Stimulated activated CD4-positive, alpha-beta T cell treated with anti-CD3 and anti-CD28 coated beads, Interleukin-1b, Interleukin-23, amount 100 ng/mL, for 48 hours (primary cell): ENCODE measurements at regions not wholly inside any gene's neighbourhood (a gene's known extent, or its start where the extent isn't known, plus 50 kb on each side); places are given as distances from the start of the nearest gene placed in this dataset.
A peak's percentile ranks its signal among the peaks of the same experiment; 100 is the strongest.

ENCODE experiments used
- DNase-seq: peaks from one replicate; pipeline ENCODE4 v3.0.0-alpha.2; 2020

DNA sequence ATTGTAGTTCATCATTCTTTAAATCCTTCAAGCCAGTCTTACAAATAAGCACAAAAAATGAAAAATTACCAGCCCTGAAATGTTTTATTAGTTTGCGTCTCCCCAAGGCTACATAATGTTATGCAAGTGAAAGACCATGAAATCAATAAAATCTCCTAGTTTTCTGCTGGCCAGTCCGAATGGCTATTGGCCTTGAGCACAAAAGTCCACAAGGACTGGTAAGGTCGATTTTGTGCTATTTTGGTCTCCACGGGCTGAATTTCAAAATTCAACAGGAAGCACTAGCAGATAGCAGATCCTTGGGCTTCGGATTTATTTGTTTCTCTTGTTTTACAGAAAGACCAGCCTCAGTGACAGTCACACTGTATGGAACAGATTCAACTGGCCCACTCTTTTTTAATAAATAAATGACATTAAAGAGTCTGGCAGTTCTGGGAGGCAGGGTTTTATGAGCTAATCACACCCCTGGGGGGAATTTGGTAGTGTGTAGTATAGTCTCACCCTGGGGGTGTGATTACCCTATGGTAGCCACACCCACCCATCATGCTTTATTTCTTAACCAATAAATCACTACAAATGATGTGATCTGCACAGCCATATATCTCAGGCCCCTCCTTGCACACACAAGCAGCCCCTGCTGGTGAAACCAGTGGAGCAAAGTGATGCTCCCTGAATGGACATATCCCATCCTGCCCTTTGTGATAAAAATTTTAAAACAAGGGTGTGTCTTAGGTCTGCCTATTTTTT lies 51.1 kb upstream of the TMEM33 start:
- DNase-seq = no peak

DNA sequence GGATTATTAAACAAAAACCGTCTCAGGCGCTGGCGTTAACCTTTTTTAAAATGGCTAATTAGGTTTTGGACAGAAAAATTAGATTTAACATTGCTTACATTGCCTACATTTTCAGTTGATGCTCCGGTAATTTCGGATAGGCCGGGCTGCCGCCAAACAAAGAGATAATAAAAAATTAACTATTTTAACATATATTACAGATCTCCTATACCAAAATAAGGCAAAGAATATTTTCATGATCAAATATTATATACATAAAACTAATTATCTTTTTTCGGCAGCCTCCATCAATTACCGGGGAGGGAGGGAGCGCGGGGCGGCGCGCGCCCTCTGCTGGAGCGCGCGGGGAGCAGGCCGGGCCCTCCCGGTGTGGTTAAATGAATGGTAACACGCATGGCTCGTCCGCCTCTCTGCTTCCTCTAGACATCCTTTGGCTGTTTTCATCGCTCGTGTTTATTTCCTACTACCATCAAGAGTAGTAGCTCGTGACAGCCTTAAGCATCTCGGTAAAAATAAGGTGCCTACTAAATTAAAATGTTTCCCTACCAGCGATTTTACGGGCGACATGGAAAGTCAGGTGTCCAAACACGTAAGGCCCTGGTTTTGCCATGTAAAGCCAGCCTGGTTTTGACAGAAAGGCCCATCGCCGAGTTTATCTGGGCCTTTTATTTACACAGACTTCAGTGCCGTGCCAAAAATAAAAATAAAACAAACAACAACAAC lies 52.4 kb upstream of the TMEM33 start:
- peak; percentile 44 for DNase-seq

DNA sequence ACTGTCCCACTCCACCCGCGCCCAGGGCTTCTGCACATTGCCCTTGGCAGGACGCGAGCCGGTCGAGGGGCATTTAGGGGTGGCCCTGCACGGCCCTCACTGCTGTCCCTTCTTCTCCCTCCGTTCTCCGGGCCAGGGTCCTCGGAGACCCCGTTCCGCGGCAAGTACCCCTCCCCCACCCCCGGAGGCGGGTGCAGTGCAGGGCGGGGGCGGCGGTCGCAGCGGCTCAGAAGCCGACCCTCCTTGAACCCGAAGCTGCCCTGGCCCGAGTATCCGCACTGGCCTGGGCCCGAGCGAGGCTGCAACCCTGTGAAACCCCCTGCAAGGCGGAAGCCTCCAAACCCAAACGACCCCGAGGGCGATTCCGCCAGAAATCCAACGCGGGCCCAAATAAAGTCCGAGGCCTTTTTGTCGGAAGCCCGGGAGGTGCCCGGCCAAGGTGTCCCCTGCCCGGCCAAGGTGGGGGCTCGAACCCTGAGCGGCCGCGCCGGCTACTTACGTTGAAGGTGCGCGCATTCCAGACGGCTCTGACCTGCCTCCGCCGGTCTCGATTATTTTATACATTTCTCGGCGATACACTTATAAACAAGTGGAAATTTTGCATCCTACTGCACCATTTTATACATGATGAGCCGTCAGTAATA lies 53.1 kb upstream of the TMEM33 start:
- no peak for DNase-seq

DNA sequence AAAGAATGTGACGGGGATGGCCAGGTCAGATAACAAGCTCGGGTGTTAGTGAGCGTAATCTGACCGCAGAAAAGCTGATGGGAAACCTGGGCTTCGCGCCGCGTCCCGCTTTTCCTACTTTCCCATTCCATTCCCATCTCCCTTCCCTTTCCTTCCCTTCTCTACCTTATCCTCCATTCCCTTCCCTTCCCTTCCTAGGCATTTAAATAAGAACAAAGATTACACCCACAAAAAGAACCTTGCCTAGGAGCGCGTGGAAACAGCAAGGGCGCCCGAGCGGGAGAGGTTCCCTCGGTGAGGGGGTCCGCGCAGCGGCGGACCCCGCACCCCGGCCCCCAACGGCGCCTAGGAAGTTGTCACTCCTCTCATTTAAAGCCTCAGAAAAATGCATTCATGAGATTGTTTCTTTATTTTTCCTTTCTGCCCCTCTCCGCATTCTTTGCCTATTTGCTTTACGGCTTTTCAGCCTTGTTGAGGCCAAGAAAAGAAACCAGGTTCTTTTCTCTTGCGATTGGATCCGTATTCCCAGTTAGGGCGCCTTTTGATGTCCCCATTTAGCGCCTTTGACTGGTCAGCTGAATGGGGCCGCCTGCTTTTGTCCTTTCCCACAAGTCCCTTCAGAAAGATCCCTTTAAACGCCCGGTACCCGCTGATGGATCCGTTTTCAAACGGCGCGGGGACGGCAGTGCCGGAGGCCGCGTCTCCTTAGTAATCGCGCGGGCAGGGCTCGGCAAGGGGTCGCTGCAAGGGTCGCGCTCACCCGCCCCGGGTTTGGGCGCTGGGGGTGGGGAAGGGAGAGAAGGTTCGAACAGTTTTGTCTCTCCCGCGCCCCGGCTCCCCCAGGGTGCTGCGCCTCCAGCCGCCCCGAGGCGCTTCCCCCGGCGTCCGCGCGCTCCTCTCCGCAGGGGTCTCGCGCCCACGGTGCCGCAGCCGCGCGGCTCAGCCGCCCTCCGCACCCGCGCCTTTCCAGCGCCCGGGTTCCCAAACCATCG lies 54.1 kb upstream of the TMEM33 start:
- DNase-seq = no peak

DNA sequence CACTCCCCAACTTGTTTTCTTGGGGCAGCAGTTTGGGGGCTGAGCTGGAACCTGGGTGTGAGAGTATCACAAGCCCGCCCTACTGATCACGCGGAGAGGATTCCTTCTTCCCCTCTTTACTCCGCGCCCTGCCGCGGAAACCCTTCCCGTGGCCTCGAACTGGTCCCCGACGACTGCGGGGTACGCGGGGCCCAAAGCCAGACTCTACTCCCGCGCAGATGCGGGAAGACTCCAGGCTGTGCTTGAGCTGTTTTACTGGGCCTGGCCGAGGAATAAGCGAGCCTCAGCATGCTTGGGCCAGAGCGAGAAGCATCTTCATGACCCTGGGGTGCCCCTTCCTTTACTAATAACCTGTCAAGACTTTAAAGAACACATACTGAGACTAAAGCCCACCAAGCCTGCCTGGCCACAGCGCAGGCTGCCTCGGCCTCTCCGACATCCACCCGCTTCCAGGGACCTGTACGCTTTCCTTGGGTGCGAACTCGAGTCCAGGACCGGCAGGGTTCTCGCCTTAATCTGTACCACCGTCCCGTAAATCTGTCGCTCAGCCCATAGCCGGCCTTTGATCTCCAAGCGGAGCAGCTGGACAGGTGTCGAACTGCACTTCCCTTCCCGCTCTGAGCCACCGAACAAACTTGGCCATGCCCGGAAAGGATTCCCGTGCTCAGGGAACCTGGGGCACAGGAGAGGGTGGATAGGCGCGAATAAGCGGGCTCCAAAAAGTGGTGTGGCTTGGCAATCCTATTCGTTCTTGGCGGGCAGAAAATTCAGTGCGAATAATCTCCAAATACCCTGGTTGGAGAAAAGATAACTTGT lies 55.0 kb upstream of the TMEM33 start:
- no peak for DNase-seq

DNA sequence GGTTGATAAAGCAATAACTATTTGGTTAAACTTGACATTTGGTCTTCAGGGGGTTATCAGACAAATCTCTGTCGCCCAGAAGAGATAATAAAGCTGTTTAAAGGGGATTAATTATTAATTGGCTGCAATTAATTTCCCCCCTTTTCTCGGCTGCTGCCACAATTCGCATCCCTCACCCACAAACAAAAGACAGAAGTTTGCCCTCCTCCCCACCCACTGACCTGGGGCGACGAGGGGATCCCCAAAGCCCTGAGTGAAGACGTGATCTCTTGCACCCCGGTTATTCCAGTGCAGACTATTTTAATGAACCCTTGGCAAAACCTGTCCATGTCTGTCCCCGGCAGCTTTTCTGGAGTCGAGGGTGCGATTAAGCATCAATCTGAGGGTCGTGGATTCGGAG lies 55.7 kb upstream of the TMEM33 start:
- no peak for DNase-seq

DNA sequence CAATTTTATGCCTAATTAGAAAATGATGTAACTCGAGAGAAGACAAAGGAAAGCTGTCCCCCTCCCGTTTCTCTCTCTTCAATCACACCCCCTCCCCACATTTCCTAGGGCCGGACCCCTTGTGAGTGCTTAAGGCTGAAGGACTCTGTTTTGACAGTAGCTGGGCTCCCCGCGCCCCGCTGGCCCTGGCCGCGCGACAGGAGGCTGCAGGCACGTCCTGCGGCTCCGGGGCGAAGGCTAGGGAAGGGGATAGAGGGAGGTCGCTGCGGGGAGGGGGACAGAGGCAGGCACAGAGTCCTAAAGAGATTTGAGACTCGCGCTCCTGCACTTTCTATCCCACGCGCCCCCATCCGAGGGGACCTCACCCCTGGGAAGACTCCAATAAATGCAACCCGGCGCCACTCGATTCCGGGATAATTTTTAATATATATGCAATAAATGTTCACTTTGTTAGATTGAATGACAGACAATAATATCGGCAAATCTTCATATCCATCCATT lies 56.2 kb upstream of the TMEM33 start:
- DNase-seq = no peak

DNA sequence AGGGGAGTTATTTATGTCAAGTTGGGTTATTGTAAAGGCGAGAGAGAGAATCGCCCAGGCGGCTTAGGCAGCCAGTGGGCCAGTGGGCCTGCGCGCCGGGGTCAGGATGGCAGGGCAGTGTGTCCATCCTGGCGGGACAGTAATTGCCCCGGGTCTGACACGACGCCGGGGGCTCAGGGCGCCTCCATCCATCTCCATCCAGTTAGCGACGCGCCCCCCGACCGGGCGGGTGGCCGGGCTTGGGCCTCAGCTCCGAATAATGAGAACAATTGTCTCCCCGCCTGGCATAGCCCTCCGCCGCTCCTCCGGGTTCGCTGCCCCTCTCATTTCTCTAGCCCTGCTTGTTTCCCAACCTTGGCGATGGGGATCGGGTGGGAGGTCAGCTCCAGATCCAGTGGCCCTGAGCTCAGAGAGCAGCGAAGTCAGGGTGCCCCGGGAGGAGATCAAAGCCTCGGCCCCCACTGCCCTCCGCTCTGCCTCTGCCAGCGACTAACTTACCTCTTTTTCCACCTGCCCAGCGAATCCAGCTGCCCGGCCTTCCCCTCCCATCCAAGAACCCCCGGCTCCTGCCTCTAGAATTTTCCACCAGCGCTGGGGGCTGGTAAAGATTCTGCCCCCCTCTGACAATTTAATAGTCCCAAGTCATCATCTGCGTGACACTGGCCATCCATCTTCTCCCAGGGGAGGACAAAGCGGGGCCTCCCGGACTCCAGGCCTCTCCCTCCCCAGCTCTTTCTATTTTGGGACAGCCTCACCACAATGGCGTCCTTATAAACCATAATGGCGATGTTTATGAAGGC lies 56.9 kb upstream of the TMEM33 start:
- DNase-seq = no peak

DNA sequence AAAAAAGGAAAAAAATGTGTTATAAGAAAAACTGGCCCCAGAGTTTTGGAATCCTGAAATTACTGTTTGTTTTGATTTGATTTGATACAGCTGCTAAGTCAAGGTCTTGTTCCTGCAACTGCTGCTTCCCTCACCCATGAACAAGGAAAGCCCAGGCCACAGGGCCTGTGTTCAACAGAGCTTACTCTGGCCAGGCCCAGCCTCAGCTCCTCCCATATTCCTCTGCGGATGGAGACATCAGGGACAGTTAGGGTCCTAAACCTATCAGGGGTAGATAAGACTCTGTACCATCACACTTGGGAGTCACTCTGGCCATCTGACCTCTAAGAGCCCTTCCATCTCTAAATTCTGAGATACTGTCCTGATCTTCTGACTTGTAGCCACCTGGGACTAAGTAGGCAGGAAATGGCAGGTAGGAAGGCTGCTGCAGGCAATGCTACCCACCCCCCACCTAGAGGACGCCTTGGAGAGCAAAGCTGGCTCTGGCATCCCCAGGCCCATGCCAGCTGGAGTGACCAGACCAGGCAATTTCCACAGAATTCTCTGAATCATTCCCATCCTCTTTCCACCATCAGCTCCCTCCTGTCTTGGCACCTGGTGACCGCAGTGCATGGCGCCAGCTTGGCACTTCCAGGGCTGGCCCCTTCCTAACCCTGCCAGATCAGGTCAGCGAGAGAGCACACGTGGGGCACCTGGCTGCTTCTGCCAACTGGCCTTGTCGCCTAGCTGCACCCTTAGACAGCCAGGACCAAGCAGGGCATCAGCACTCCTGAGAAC lies 58.0 kb upstream of the TMEM33 start:
- DNase-seq = no peak

DNA sequence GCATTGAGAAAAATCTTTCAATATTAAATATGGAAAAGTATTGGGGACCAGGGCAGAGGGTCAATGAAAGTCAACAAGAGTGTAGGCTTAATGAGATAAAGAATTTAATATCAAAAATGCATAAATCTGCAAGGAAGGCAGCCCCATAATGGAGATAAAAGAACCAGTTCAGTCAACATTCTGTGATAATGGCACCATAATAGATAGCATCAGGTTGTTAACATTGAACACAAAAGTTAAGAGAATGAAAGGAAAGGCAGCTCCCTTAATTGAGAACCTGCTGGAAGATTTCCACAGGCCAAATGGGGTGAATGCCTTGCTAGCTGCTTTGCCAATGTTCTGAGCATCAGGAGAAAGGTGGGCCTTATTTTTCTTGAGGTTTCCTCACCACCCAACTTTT lies 60.4 kb upstream of the TMEM33 start:
- DNase-seq = no peak

DNA sequence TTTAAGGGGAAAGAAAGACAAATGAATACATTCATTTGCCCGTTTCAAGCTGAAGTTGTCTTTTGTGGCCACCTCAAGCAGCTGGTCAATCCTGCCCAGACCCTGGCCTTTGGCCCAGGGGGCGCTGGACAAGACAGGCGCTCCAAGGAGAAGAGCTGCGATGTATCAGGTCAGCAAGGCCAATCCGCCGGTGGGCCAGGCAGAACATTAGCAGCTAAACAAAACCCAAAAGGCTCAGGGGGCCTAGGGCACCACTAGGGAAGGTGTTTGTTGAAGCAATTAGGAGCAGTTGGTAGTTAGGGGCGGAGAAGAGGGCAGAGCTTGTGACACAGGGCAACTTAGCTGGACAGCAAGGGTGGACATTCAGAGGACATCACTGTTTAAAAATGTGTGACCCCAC lies 60.8 kb upstream of the TMEM33 start:
- DNase-seq = no peak

DNA sequence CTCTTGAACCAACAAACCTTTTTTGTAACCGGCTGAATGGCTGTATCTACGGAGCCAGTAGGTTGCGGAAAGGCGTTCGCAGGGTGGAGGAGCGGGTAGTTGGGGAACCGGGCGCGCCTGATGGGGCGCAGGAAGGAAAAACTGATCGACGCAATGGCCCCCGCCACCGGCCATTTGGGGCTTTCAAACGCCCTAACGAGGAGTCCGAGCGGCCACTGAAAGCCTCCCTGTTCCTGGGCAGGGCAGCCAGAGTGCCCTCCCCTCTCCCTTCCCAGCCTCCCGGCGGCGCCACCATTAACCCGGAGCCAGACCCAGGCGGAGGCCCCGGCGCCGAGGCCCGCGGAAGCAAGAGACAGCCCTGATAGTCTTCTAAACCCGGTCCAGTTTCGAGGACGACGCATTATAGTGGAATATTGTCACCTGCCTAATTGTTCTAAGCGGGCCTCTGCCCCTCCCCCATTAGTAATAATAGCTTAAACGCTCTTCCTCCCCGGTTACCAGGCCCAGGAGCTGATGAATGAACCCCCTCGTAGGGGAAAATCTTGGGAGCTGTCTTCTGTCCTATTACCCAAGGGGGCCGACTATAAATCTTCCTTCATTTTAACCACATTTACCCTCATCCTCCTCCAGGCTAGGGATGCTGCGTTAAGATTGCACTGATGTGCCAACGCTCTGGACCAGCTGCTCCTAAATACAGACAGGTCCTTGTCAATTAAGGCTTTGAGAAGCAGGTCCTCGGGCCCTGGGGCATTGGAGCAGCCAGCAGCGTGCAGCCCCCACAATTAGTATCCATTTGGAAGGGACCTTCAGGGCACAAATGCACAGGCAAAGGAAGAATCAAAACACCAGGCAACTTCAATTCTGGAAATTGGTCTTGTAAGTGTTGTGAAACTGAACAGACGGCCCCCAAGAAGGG lies 61.6 kb upstream of the TMEM33 start:
- DNase-seq = no peak

DNA sequence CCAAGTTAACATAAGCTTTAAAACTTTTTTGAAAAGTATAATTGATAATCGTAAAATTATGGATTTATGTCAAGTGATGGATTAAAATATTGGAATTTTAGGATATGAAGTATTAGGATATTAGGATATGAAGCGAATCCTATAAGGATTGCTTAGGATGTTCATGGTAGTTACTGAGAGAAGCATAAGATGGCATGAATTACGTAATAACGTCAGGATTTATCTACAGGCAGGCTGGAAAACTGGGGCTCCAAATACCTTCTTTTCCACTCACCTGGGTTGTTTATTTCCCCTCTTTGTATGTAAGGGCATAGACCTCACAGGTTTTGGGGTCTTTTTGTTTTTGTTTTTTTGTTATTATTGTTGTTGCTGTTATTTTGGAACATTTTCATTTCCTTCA lies 65.2 kb upstream of the TMEM33 start:
- no peak for DNase-seq

DNA sequence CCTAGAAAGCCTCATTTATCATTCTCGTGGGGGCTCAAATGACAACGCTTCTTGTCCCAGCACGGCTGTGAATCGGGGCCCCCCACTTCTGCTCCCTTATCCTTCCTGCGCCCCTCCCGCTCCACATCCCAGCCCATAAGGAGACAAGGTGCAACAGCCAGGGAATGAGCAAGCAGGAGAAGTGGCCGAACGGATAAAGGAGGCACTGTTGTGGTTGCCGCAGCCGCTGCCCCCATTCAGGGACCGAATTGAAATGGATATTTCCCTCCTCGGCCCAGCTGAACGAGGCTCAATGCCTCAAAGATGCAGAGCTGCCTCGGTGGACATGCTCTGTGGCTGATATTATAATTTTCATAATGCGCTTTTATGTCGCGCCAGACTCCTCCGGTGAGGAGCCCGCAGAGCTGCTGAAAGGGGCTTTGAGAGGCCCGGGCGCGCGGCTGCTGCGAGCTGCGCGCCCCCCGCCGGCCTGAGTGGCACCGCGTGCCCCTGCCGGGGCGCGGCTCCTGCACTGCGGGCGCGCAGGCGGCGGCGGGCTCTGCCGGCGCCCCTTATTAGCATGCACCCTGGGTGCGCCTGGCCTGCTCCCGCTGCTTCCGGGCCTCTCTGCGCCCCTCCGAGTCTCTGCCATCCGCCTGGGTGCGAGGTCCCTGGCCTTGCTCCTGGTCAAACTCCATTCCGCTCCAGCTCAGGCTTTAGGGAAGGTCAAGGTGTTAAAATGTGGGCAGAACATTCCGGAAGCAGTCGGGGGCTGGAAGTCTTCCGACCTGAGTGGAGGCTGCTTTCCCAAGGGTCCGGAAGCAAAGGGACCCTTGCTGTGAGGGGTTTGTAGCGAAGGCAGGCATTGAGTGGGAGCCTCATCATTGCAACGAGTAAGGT lies 68.2 kb upstream of the TMEM33 start:
- DNase-seq = no peak

DNA sequence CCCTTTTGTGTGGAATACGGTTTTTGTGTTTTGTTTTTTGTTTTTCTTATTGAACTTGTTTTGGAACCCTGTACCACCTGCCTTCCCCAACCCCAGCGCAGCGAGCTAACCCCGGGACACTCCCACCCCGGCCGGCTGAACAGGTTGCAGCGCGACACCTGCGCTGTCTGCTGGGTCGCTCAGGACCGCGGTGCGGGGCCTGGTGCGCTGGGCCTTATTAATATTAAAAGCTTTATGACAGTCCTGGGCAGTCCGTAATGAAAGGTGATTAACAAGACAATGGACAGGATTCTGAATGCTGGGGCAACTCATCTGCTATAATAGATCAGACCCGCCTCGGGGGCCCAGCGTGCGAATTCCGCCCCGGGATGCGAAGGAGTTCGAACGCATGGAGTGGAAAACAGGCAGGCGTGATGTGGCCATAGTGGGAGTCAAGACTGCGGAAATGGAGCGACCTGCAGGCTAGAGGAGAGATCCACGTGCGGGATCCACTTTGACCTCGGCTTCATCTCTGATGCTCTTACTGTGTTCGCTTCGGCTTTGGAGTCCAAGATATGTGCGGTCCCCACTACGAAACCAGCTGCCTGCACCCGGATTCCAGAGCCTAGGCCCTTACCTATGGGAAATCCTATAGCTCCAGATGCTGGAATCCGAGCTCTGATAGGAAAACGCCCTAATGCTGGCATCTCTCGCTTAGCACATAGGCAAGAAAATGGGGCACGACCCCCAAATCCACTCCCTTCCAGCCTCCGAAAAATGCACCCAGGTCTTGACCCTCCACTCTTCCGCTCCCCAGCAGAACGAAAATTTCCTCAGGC lies 69.0 kb upstream of the TMEM33 start:
- no peak for DNase-seq

DNA sequence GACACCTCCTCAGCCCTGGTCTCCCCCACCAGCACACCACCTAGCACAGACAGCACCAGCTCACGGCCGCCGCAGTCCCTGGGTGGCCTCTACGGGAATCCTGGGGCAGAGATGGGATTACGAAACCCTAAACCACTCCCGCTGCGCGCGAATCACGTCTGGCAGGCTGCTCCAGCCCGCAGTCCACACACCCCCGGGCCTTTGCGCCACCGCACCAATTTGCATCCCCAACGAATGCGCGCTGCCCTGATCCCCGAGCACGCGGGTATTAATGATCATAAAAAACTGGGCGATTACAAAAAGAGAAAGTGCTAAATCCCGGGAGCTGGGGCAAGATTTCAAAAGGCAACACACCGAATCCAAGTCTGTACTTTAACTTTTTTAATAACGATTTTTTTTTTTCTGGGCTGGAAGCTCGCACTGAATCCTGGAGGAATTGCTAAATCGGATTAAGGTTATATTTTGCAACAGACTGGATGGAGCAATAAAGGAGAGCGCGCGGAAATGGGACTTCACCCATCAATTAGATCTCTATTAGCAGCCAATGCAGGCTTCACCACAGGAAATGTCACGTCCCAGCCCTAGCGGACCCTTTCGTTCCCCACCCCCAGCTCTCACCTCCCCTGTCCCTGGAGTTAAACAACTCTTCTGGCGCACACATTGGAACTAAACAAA lies 69.8 kb upstream of the TMEM33 start:
- DNase-seq = no peak
